Fibroblast of lung (primary cell): ENCODE measurements at regions not wholly inside any gene's neighbourhood (a gene's known extent, or its start where the extent isn't known, plus 50 kb on each side); places are given as distances from the start of the nearest gene placed in this dataset.

Source experiments
- CTCF ChIP-seq, 2 donors: IDR thresholded peaks in 1 of 2; conservative IDR thresholded peaks in 1 of 2; 1 replicate in 1 of 2; 2 replicates in 1 of 2; pipeline ENCODE4 v1.5.1; 2011 to 2012; ENCODE audit warnings: low read length in 2 of 2, control low read depth in 1 of 2, inconsistent platforms in 1 of 2, low read depth in 1 of 2, mild to moderate bottlenecking in 1 of 2
- EZH2 ChIP-seq: IDR thresholded peaks from 2 replicates; pipeline ENCODE4 v1.5.1; 2012; ENCODE audit warnings: low read length, control low read depth, mild to moderate bottlenecking; ENCODE audit errors: missing control alignments

- TF ChIP-seq EZH2 (no peak), CTCF (conservative IDR thresholded peaks at IDR 0.05 in 1 of 2, IDR thresholded peaks at IDR 0.05 in 1 of 2; ENCODE audit: low read depth in 1 of 2, low read length in 2 of 2) (no peak)
These were observed 396.5 kb upstream of the TSHZ3 start for GRCh38 chr19:31745731-31746130.
